Fibroblast of lung (primary cell): ENCODE measurements at regions not wholly inside any gene's neighbourhood (a gene's known extent, or its start where the extent isn't known, plus 50 kb on each side); places are given as distances from the start of the nearest gene placed in this dataset.

Source experiments
- DNase-seq, 2 donors: peaks; one replicate each; pipeline versions ENCODE4 v3.0.0 to v3.0.0-alpha.2; 2010; ENCODE audit warnings: low read depth in 2 of 2
- H2AFZ ChIP-seq: 2 replicates; pipeline ENCODE4 v1.5.1; 2012; ENCODE audit warnings: low read length, control low read depth, inconsistent platforms
- H3K27ac ChIP-seq: 2 replicates; pipeline ENCODE4 v1.5.1; 2011; ENCODE audit warnings: low read length, control low read depth; ENCODE audit not compliant: insufficient read depth
- H3K27me3 ChIP-seq: 2 replicates; pipeline ENCODE4 v1.5.1; 2011; ENCODE audit warnings: mild to moderate bottlenecking, low read length; ENCODE audit not compliant: control insufficient read depth, insufficient read depth
- H3K36me3 ChIP-seq: 2 replicates; pipeline ENCODE4 v1.5.1; 2011; ENCODE audit warnings: low read length; ENCODE audit not compliant: control insufficient read depth, insufficient read depth
- H3K4me1 ChIP-seq: 2 replicates; pipeline ENCODE4 v1.5.1; 2011; ENCODE audit warnings: low read length; ENCODE audit not compliant: control insufficient read depth, insufficient read depth; ENCODE audit errors: extremely low read depth
- H3K4me2 ChIP-seq: 2 replicates; pipeline ENCODE4 v1.5.1; 2011; ENCODE audit warnings: low read length, control low read depth; ENCODE audit not compliant: insufficient read depth; ENCODE audit errors: extremely low read depth
- H3K4me3 ChIP-seq, 4 experiments: fragments of 200-600 bp in 1 of 4; sonication (generic) in 1 of 4; replicated peaks in 1 of 4; 2 replicates each; pipeline ENCODE4 v1.5.1; 2011 to 2016; ENCODE audit warnings: low read length in 4 of 4, low read depth in 3 of 4, mild to moderate bottlenecking in 3 of 4, control low read depth in 2 of 4, inconsistent platforms in 1 of 4, mixed read lengths in 1 of 4; ENCODE audit not compliant: insufficient read depth in 1 of 4; ENCODE audit errors: control extremely low read depth in 1 of 4
- H3K79me2 ChIP-seq: 2 replicates; pipeline ENCODE4 v1.5.1; 2012; ENCODE audit warnings: mild to moderate bottlenecking, low read length, inconsistent platforms; ENCODE audit not compliant: control insufficient read depth, insufficient read depth
- H3K9ac ChIP-seq: 2 replicates; pipeline ENCODE4 v1.5.1; 2011; ENCODE audit warnings: mild to moderate bottlenecking, low read length, control low read depth; ENCODE audit not compliant: insufficient read depth
- H3K9me3 ChIP-seq: 2 replicates; pipeline ENCODE4 v1.5.1; 2012; ENCODE audit warnings: low read depth, low read length; ENCODE audit not compliant: control insufficient read depth, insufficient read depth
- H4K20me1 ChIP-seq: 2 replicates; pipeline ENCODE4 v1.5.1; 2011; ENCODE audit warnings: low read length; ENCODE audit not compliant: control insufficient read depth, insufficient read depth; ENCODE audit errors: extremely low read depth
- CTCF ChIP-seq, 2 donors: IDR thresholded peaks in 1 of 2; conservative IDR thresholded peaks in 1 of 2; 1 replicate in 1 of 2; 2 replicates in 1 of 2; pipeline ENCODE4 v1.5.1; 2011 to 2012; ENCODE audit warnings: low read length in 2 of 2, control low read depth in 1 of 2, inconsistent platforms in 1 of 2, low read depth in 1 of 2, mild to moderate bottlenecking in 1 of 2
- EZH2 ChIP-seq: IDR thresholded peaks from 2 replicates; pipeline ENCODE4 v1.5.1; 2012; ENCODE audit warnings: low read length, control low read depth, mild to moderate bottlenecking; ENCODE audit errors: missing control alignments

GRCh38 chr15:47434596-47434995 is 282.7 kb upstream of the SEMA6D start:
- Histone ChIP-seq H2AFZ (no peak overlapping the region), H3K27me3 (no peaks in the 10 kb centered on the region), H3K9ac (no peak overlapping the region), H3K4me3 (no peak overlapping the region), H3K4me2 (peak overlapping the region; percentile 7), H3K36me3 (no peaks in the 10 kb centered on the region), H3K4me1 (peaks cover 7% of the 10 kb centered on the region), H3K79me2 (no peaks in the 10 kb centered on the region), H4K20me1 (no peaks in the 10 kb centered on the region), H3K9me3 (no peaks in the 10 kb centered on the region), H3K27ac (no peak overlapping the region)
- TF ChIP-seq EZH2 (no peak), CTCF (conservative IDR thresholded peaks at IDR 0.05 in 1 of 2, IDR thresholded peaks at IDR 0.05 in 1 of 2; ENCODE audit: low read depth in 1 of 2, low read length in 2 of 2) (no peak)
- peak in 1 of 2 donors; percentile 86 for DNase-seq

- no peak for DNase-seq
- Histone ChIP-seq H3K79me2 (no peaks in the 10 kb centered on the region), H3K4me2 (no peak overlapping the region), H3K27me3 (no peaks in the 10 kb centered on the region), H3K4me3 (no peak overlapping the region), H3K4me1 (peaks cover 10% of the 10 kb centered on the region), H3K9me3 (no peaks in the 10 kb centered on the region), H2AFZ (no peak overlapping the region), H4K20me1 (no peaks in the 10 kb centered on the region), H3K9ac (no peak overlapping the region), H3K27ac (no peak overlapping the region), H3K36me3 (no peaks in the 10 kb centered on the region)
- TF ChIP-seq CTCF (conservative IDR thresholded peaks at IDR 0.05 in 1 of 2, IDR thresholded peaks at IDR 0.05 in 1 of 2; ENCODE audit: low read depth in 1 of 2, low read length in 2 of 2) (no peak), EZH2 (no peak)
Observed at GRCh38 chr15:47437491-47437890, 279.8 kb upstream of the SEMA6D start.

- H3K27ac ChIP-seq, result peak overlapping the region; percentile 13
- no peaks in the 10 kb centered on the region for H4K20me1 ChIP-seq
- H3K9ac ChIP-seq, result no peak overlapping the region
- peaks cover 10% of the 10 kb centered on the region for H3K4me1 ChIP-seq
- H3K4me2 ChIP-seq, result peak overlapping the region; percentile 56
- no peaks in the 10 kb centered on the region for H3K79me2 ChIP-seq
- H3K4me3 ChIP-seq, result no peak overlapping the region
- H2AFZ ChIP-seq, result peak overlapping the region; percentile 41
- no peaks in the 10 kb centered on the region for H3K36me3 ChIP-seq
- DNase-seq, result peak; percentile 9 to 65
- H3K27me3 ChIP-seq, result no peaks in the 10 kb centered on the region
- no peaks in the 10 kb centered on the region for H3K9me3 ChIP-seq
- TF ChIP-seq CTCF (conservative IDR thresholded peaks at IDR 0.05 in 1 of 2, IDR thresholded peaks at IDR 0.05 in 1 of 2; ENCODE audit: low read depth in 1 of 2, low read length in 2 of 2) (no peak), EZH2 (no peak)
Observed at GRCh38 chr15:47439146-47440111, 277.9 kb upstream of the SEMA6D start.
